Hematopoietic multipotent progenitor cell (in vitro differentiated cells): ENCODE measurements at regions not wholly inside any gene's neighbourhood (a gene's known extent, or its start where the extent isn't known, plus 50 kb on each side); places are given as distances from the start of the nearest gene placed in this dataset.

Source experiments
- DNase-seq, 3 donors: peaks; one replicate each; pipeline ENCODE4 v3.0.0-alpha.2; 2011 to 2015; ENCODE audit warnings: low read depth in 2 of 3, low spot score in 2 of 3

GRCh38 chr4:30930276-30930675 is 210.1 kb downstream of the PCDH7 start:
- no peak for DNase-seq

DNA sequence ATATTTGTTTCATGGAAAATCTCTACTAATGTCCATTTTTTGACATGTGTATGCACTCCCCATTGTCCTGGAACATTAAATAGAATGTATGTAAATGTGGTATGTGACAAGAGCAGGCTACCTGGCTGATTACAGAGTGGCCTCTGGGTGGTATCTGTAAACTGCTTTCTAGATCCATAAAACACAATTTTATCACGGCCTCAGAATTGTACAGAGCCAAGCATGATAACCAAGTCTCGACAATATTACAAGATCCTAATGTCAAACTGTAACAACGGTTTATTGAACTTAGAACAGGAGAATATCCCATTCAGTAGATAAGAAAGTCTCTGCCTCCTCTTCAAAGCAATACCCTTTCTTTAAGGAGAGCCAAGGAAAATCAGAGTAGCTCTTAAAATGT is 212.4 kb downstream of the PCDH7 start:
- DNase-seq: no peak

DNA sequence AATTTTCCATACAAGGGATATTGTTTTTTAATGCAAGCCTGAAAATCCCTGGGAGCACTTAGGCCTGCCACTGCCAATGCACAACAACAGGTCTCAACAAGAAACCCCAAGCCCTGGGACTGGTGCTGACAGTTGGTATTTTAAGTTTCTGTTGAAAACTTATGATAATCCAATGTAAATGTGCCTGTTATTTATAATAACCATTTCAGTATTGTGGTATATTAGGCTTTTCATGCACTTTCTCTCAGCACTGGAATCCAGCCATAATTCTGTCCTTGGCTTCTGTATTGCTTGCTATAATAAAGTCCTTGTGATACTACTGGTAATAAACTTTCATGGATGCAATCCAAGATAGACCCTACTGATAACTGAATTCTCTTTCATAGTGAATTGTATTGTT is 218.9 kb downstream of the PCDH7 start:
- no peak for DNase-seq

DNA sequence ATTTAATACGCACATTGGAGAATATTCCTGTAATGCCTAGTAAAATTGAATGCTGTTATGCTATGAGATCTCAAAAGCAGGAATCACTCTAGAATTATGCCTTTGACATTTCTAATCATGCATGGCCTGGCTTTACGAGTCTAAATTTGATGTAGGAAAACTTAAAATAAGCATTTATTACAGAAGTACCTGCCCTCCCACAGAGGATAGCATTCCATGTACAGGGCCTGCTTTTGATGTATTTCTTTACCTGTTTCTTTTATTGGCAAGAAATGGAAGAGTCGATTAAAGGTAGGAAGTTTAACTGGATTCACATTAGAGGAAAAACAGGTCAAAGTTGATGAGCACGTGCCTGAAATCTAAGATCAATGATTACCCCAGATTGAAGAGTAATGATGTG is 219.5 kb downstream of the PCDH7 start:
- no peak for DNase-seq

GRCh38 chr4:30941641-30942040 is 221.5 kb downstream of the PCDH7 start:
- no peak for DNase-seq

- no peak for DNase-seq
Observed at GRCh38 chr4:30943356-30943755, 223.2 kb downstream of the PCDH7 start.

GRCh38 chr4:30945586-30945985 is 225.4 kb downstream of the PCDH7 start:
- DNase-seq: no peak

GRCh38 chr4:30946288-30946687 is 226.1 kb downstream of the PCDH7 start:
- DNase-seq: no peak

DNA sequence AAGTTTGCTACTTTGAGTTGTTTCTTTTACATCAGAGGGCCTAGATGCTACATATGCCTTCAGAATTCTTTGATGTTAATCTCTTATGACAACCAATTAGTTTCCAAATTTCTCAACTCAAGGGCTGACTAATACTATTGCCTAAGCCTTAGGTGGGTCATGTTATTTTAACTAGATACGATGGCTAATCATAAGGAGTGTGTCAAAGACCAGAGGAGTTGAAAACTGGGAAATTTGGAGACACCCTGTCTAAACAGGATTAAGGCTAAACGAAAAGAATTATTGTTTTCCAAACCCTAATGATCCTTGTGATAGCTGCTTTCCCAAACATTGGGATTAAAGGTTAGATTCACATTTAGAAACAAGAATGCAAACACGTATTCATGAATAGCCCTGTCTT is 228.5 kb downstream of the PCDH7 start:
- no peak for DNase-seq

DNA sequence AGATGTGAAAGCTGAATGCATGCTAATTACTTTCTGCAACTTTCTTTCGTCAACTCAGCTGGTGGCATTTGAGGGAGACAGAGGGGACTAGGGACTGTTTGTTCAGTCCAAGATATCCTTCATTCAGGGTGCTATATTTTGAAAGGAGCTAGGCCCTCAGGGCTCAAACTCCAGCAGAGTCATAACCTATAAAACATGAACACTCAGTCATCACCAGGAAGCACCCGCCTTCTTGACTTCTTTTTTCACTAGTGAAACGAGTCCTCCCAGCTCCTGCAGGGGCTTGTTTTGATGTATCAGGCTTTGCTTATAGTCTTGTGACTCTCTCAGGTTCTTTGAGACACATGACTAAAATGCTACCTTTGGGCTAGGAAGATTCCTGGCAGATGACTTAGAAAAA is 230.6 kb downstream of the PCDH7 start:
- DNase-seq: no peak

DNA sequence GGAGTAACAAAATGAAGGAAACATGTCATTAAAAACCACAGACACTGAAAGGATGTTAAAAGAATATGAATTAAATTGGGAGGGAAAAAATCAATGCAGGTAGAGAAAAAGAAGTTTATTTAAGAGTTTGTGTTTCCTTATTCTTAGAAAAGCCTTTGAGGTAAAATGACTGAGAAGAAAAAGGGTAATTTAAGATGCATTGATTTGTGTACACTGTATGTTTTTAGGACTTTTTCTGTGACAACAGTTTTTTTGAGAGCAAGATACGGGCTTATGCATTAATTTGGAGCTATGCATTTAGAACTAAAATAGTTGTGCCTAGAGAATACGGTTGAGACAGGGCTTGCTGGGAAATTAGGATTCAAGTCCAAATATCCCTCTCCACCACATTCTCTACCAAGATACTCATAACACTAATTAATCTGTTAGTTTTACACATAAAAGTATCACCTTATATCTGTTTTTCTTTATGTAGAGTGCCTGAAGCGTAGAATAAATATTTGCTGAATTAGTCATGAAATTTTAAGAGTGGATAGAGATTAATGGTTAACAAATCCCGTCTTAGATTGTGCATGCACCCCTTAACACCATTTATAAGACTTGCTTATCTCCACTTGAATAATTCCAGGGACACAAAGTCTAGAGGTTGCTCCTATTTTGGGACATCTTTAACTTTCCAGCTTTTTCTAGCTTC is 232.5 kb downstream of the PCDH7 start:
- DNase-seq: no peak

- no peak for DNase-seq
Observed at GRCh38 chr4:30953799-30954198, 233.6 kb downstream of the PCDH7 start.

- no peak for DNase-seq
Observed at GRCh38 chr4:30956916-30957315, 236.7 kb downstream of the PCDH7 start.

- DNase-seq: no peak
Observed at GRCh38 chr4:30957706-30958105, 237.5 kb downstream of the PCDH7 start.

DNA sequence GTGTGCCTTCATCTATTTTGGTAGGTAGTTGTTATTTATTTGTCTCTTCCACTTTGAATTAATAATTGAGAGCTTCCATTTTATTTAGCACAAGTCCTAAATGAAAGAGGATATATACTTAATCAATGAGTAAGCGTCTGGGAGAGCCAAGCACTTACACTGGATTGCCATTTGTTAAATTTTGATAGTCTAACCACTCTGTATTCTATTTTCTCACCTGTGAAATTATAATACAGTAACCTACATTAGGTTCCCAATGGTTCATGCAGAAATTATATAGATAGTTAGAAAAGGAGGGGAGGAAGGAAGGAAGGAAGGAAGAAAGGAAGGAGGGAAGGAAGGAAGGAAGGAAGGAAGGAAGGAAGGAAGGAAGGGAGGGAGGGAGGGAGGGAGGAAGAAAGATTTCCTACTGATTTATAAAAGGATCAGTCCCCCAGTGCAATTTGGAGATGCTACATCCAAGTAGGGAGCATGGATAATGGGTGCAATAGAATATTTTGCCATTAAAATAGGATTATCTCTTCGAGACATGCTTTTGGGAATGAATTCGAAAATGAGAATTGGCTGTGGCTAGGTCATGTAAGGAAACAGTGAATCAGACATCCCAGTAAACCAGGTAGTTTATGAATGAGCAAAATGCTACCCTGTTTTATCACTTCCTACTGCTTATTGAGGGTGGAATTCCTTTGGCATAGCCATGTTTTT is 239.8 kb downstream of the PCDH7 start:
- no peak for DNase-seq

DNA sequence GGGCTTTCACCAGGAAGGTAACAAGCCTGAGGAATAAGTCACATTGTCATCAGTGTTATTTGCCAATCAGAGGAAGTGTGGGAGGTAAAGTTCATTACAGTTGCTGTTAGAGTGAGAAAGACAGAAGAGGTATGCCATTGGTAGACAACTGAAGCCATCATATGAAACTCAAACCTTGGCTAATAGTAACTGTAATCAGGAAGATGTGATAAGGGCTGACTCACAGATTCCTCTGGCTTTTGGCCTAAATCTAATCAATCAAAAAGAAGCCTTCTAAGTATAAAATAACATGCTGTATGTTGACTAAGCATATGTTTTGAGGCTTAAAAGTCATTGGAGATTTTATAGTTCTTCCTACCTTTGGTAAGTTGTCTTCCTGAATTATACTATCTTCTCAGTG is 242.8 kb downstream of the PCDH7 start:
- DNase-seq: no peak

- no peak for DNase-seq
Observed at GRCh38 chr4:30968926-30969325, 248.8 kb downstream of the PCDH7 start.

DNA sequence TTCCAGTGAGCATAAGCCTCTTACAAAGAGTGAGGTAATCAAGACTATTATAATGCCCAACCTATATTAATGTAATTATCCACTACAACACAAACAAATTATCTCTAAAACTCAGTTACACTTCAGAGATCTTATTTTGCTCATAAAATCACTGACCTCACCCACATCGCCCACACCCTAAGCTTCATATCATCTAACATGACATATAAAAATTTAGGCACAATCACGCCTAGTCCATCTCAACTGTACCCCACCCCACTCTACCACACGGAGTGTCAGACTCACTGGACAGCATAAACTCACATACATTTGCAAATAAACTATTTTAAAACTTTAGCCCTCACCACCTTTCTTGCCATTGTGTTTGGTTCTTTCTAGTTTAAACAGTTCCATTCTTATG is 252.4 kb downstream of the PCDH7 start:
- no peak for DNase-seq

DNA sequence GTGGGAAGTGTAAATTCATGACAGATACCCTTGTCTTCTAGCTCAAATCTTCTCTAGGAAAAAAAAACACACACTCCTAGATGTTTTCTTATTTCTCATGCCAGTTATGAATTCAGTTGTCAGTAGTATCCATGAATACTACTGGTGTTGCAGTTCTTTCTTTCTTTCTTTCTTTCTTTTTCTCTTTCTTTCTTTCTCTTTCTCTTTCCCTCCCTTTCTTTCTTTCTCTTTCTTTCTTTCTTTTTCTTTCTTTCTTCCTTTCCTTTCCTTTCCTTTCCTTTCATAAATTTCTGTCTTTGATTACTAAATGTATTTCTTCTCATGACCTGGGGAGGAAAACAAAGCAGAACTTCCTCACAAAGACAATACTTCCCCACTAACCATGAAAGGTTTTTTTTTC is 253.8 kb downstream of the PCDH7 start:
- no peak for DNase-seq

- no peak for DNase-seq
Observed at GRCh38 chr4:30979402-30979801, 259.2 kb downstream of the PCDH7 start.

GRCh38 chr4:30989508-30989907 is 269.3 kb downstream of the PCDH7 start:
- no peak for DNase-seq

- DNase-seq: no peak
Observed at GRCh38 chr4:30996841-30997240, 276.7 kb downstream of the PCDH7 start.

DNA sequence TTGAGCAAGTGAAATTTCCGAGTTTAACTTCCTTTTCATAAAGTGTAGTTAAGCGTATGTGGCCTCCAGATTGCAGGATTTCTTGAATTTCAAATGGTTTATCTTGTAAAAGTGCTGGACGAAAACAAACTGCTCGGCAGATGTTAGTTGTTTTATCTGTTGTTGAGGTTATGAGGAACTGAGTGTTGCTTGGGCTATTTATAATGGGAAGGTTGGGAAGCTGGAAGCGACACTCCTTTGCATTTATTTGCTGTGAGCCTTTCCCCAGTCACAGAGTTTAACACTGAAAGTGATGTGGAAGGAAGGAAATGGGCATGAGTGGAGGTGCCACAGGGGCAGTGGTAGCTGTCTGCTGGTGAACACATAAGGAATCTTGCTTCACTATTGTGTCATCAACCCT is 284.9 kb downstream of the PCDH7 start:
- no peak for DNase-seq
